Liver (tissue), 8 donors: ENCODE measurements at regions not wholly inside any gene's neighbourhood (a gene's known extent, or its start where the extent isn't known, plus 50 kb on each side); places are given as distances from the start of the nearest gene placed in this dataset.

Experiments
- DNase-seq: peaks from one replicate; pipeline ENCODE4 v3.0.0-alpha.2; 2017; ENCODE audit warnings: low spot score
- H3K27ac ChIP-seq, 2 donors: one replicate each; pipeline ENCODE4 v1.7.0; 2013; ENCODE audit warnings: inconsistent platforms in 2 of 2, low read length in 2 of 2, control low read depth in 1 of 2, low read depth in 1 of 2, mild to moderate bottlenecking in 1 of 2
- H3K27me3 ChIP-seq, 4 donors: one replicate each; pipeline versions ENCODE4 v1.6.1 to v1.7.0; 2013; ENCODE audit warnings: low read length in 3 of 4, inconsistent platforms in 1 of 4, mild to moderate bottlenecking in 1 of 4, moderate library complexity in 1 of 4; ENCODE audit not compliant: control insufficient read depth in 4 of 4, insufficient read depth in 4 of 4
- H3K36me3 ChIP-seq, 4 donors: one replicate each; pipeline versions ENCODE4 v1.6.1 to v1.7.0; 2013; ENCODE audit warnings: low read length in 3 of 4, mild to moderate bottlenecking in 3 of 4, low read depth in 1 of 4, moderate library complexity in 1 of 4; ENCODE audit not compliant: control insufficient read depth in 4 of 4, insufficient read depth in 3 of 4
- H3K4me1 ChIP-seq, 4 donors: one replicate each; pipeline versions ENCODE4 v1.6.1 to v1.7.0; 2013; ENCODE audit warnings: low read length in 3 of 4, mild to moderate bottlenecking in 3 of 4, moderate library complexity in 1 of 4; ENCODE audit not compliant: control insufficient read depth in 4 of 4, insufficient read depth in 4 of 4
- H3K4me3 ChIP-seq, 3 donors: one replicate each; pipeline versions ENCODE4 v1.6.1 to v1.7.0; 2013; ENCODE audit warnings: low read length in 3 of 3, control low read depth in 1 of 3, low read depth in 1 of 3, mild to moderate bottlenecking in 1 of 3
- H3K9ac ChIP-seq, 2 donors: one replicate each; pipeline ENCODE4 v1.7.0; 2013; ENCODE audit warnings: low read length in 2 of 2, mild to moderate bottlenecking in 2 of 2, moderate library complexity in 2 of 2, control low read depth in 1 of 2, low read depth in 1 of 2
- H3K9me3 ChIP-seq, 4 donors: one replicate each; pipeline versions ENCODE4 v1.6.1 to v1.7.0; 2013; ENCODE audit warnings: low read length in 3 of 4; ENCODE audit not compliant: control insufficient read depth in 4 of 4
- ATF3 ChIP-seq: IDR thresholded peaks from 2 replicates; pipeline ENCODE4 v1.6.1; 2016; ENCODE audit warnings: antibody characterized with exemption
- CTCF ChIP-seq: fragments of 150-350 bp; IDR thresholded peaks from 2 replicates; pipeline ENCODE4 v1.5.1; 2017; ENCODE audit warnings: improper control_type of control experiment, low read depth, low read length; ENCODE audit not compliant: missing input control
- EGR1 ChIP-seq, 2 donors: IDR thresholded peaks; 2 replicates each; pipeline ENCODE4 v1.6.1; 2016 to 2018; ENCODE audit warnings: antibody characterized with exemption in 2 of 2, low read depth in 2 of 2
- FOXA1 ChIP-seq: IDR thresholded peaks from 2 replicates; pipeline ENCODE4 v1.6.1; 2016; ENCODE audit warnings: antibody characterized with exemption
- FOXA2 ChIP-seq: IDR thresholded peaks from 2 replicates; pipeline ENCODE4 v1.6.1; 2016; ENCODE audit warnings: antibody characterized with exemption
- GABPA ChIP-seq, 2 donors: IDR thresholded peaks in 1 of 2; conservative IDR thresholded peaks in 1 of 2; 2 replicates each; pipeline ENCODE4 v1.6.1; 2016; ENCODE audit warnings: antibody characterized with exemption in 2 of 2, mild to moderate bottlenecking in 1 of 2, moderate library complexity in 1 of 2
- HNF4A ChIP-seq, 2 donors: conservative IDR thresholded peaks; 2 replicates each; pipeline ENCODE4 v1.6.1; 2016; ENCODE audit warnings: antibody characterized with exemption in 2 of 2, mild to moderate bottlenecking in 2 of 2
- HNF4G ChIP-seq: IDR thresholded peaks from 2 replicates; pipeline ENCODE4 v1.6.1; 2016; ENCODE audit warnings: antibody characterized with exemption
- JUND ChIP-seq, 2 donors: IDR thresholded peaks; 2 replicates each; pipeline ENCODE4 v1.6.1; 2016; ENCODE audit warnings: antibody characterized with exemption in 2 of 2
- MAX ChIP-seq: IDR thresholded peaks from 2 replicates; pipeline ENCODE4 v1.6.1; 2016; ENCODE audit warnings: antibody characterized with exemption
- NR2F2 ChIP-seq: IDR thresholded peaks from 2 replicates; pipeline ENCODE4 v1.6.1; 2016; ENCODE audit warnings: antibody characterized with exemption
- RAD21 ChIP-seq, 2 donors: IDR thresholded peaks; 2 replicates each; pipeline ENCODE4 v1.6.1; 2016; ENCODE audit warnings: antibody characterized with exemption in 2 of 2, mild to moderate bottlenecking in 2 of 2
- REST ChIP-seq: IDR thresholded peaks from 2 replicates; pipeline ENCODE4 v1.6.1; 2016; ENCODE audit warnings: antibody characterized with exemption, mild to moderate bottlenecking
- RXRA ChIP-seq, 2 donors: IDR thresholded peaks; 2 replicates each; pipeline ENCODE4 v1.6.1; 2017 to 2018; ENCODE audit warnings: antibody characterized with exemption in 2 of 2, mild to moderate bottlenecking in 1 of 2
- SP1 ChIP-seq: IDR thresholded peaks from 2 replicates; pipeline ENCODE4 v1.6.1; 2018; ENCODE audit warnings: antibody characterized with exemption, mild to moderate bottlenecking
- TAF1 ChIP-seq: conservative IDR thresholded peaks from 2 replicates; pipeline ENCODE4 v1.6.1; 2016; ENCODE audit warnings: antibody characterized with exemption, mild to moderate bottlenecking
- YY1 ChIP-seq: IDR thresholded peaks from 2 replicates; pipeline ENCODE4 v1.6.1; 2016; ENCODE audit warnings: antibody characterized with exemption, mild to moderate bottlenecking
- ZBTB33 ChIP-seq: IDR thresholded peaks from 2 replicates; pipeline ENCODE4 v1.6.1; 2016; ENCODE audit warnings: antibody characterized with exemption
- WGBS: extraction: QIAGEN DNeasy Blood & Tissue Kit; methylation state at CpG from one replicate; pipeline ENCODE4 v1.1.7; 2013; 5-methylcytosine and 5-hydroxymethylcytosine counted together
- donor health status: healthy.
- donor health status: healthy.
- donor health status: healthy.
- donor health status: healthy.
- donor health status: healthy.

- no peak for DNase-seq
- no peaks in the 10 kb centered on the region for H3K4me1 ChIP-seq
- H3K27me3 ChIP-seq = peaks cover 0 to 4% (median 2%) of the 10 kb centered on the region in 4 donors
Observed at GRCh38 chr5:176730815-176731475, 79.4 kb upstream of the UNC5A start.

GRCh38 chr5:176731506-176732160 lies 78.7 kb upstream of the UNC5A start:
- peaks cover 0 to 5% (median 4%) of the 10 kb centered on the region in 4 donors for H3K9me3 ChIP-seq
- no peak overlapping the region for H3K9ac ChIP-seq
- no peaks in the 10 kb centered on the region for H3K4me1 ChIP-seq
- H3K27ac ChIP-seq = no peak overlapping the region
- WGBS = 63% methylated on average over 7 of the region's 7 CpGs
- H3K36me3 ChIP-seq = no peaks in the 10 kb centered on the region
- no peak overlapping the region for H3K4me3 ChIP-seq
- DNase-seq = no peak
- TF ChIP-seq RXRA (IDR thresholded peaks at IDR 0.05) (no peak), YY1 (no peak), ZBTB33 (no peak), CTCF (no peak), GABPA (IDR thresholded peaks at IDR 0.05 in 1 of 2, conservative IDR thresholded peaks at IDR 0.05 in 1 of 2) (no peak), JUND (IDR thresholded peaks at IDR 0.05) (no peak), HNF4G (no peak), NR2F2 (no peak), MAX (no peak), FOXA2 (no peak), SP1 (no peak), TAF1 (no peak), EGR1 (IDR thresholded peaks at IDR 0.05; ENCODE audit: low read depth in 2 of 2) (no peak), ATF3 (no peak), HNF4A (conservative IDR thresholded peaks at IDR 0.05) (no peak), FOXA1 (no peak), REST (no peak)
- peaks cover 0 to 4% (median 2%) of the 10 kb centered on the region in 4 donors for H3K27me3 ChIP-seq

More at GRCh38 chr5:176730815-176731475, 79.4 kb upstream of the UNC5A start:
- peaks cover 0 to 5% (median 4%) of the 10 kb centered on the region in 4 donors for H3K9me3 ChIP-seq
- H3K36me3 ChIP-seq = no peaks in the 10 kb centered on the region
- no peak overlapping the region for H3K4me3 ChIP-seq
- no peak overlapping the region for H3K27ac ChIP-seq
- TF ChIP-seq GABPA (IDR thresholded peaks at IDR 0.05 in 1 of 2, conservative IDR thresholded peaks at IDR 0.05 in 1 of 2) (no peak), ATF3 (no peak), YY1 (no peak), SP1 (no peak), FOXA1 (no peak), HNF4G (no peak), RAD21 (IDR thresholded peaks at IDR 0.05) (no peak)
- H3K9ac ChIP-seq = no peak overlapping the region
- WGBS = 86% methylated on average over 10 of the region's 10 CpGs
